NCI-H774 (cell line): ENCODE measurements at regions not wholly inside any gene's neighbourhood (a gene's known extent, or its start where the extent isn't known, plus 50 kb on each side); places are given as distances from the start of the nearest gene placed in this dataset.

Experiments used
- DNase-seq: peaks from one replicate; lab custom pipeline; 2025; lab: John Stamatoyannopoulos, UW

DNA sequence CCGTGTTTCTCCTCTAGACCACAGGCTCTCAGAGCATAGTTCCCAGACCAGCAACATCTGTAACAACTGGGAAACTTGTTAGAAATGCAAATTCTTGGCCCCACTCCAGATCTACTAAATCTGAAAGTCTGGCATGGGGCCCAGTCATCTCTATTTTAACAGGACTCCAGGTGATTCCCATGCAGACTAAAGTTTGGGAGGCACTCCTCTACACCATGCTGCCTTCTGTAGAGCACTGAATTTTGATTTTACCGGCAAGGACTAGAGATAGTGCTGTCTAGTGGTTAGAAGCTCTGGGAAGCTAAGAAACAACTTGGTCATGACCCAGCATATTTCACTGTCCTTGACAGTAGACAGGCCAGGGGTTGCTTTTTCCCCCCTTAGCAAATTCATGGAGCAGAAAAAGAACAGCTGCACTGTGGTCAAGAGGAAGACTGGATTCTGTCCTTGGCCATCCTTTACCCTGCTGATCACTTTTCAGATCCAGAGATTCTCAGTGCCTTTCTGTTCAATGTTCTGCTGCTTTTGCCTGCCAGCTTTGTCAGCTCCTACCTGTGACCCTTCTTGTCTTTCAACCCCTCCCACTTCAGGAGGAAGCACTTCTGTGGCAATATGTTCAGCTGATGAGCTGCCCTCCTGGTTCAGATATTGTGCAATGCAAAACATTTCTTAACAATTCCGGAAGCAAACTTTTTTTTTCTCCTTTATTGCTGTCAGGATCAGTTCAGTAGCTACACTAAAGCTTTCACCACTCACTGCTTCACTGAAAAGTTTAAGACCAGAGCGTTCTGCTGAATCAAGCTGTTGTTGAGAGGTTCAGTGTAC is 133.8 kb upstream of the NUDT4 start:
- no peak for DNase-seq

DNA sequence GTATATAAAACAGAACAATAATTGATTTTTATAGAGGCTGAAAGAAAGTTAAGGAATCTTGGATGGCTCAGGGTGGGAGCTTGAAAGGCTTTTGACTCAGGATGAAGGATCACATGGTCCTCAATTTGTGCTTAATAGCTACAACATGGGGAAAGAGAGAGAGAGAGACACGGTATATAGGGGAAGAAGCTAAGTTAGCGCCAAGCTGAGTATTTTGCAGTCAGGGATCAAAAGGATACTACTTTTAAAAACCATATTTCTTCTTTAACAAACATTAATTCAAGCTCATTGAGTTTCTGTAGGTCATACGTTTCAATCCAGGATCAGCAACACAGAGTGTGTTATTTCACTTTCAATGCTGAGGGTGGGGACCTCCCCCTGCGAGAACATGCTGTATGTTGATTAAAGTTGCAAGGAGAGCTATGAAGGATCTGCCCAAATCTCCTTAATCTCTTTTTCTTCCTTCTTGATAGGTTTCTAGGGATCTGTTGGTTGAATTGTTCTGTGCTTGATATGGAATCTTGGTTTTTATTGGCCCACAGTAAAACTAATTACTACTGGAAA is 133.1 kb upstream of the NUDT4 start:
- DNase-seq = no peak

DNA sequence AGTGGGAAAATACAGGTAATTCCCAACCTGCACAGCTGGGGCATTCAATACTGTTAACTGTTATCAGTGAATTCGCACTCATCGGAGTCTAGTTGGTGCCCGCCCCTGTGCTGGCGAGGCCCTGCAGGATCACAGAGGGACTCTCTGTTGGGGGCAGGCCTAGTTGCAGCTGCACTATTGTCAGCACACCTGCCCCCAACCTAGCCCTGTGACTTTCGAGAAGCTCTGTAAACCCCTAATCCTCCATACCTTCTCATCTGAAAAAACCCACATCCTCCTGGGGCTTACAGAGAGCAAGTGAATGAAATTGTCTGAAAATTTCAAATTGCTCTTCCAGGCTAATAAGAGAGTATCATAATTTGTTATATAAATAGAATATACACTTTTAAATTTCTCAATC is 132.2 kb upstream of the NUDT4 start:
- DNase-seq = no peak

DNA sequence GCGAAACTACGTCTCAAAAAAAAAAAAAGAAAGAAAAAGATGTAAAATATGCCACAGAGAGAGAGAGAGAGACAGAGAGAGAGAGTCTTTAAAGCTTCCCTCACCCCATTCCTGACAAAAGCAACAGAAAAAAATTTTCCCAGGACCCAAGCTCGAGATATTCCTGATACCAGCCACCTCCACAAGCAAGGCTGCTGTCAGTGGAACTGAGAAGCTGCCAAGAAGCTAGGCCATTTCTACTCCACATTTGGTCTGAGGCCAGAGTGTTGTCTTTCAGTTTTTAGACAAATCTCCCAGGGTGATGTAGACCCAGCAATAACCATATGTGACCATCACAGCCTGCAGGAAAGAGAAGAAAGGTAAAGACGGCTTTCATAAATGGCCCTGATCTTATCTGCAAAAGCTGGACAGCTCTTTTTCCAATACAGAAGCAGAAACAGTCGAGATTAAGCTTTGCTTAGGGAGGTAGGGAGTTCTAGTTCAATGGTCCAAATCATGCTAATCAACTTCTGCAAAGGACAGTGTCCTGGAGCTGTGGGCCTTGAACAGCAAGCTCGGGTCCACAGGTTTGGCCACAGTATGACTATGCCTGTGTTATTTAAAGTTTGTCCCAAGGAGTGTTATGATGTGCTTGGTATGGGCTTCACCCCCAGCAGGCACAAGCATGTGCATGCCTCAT is 130.3 kb upstream of the NUDT4 start:
- DNase-seq = no peak

DNA sequence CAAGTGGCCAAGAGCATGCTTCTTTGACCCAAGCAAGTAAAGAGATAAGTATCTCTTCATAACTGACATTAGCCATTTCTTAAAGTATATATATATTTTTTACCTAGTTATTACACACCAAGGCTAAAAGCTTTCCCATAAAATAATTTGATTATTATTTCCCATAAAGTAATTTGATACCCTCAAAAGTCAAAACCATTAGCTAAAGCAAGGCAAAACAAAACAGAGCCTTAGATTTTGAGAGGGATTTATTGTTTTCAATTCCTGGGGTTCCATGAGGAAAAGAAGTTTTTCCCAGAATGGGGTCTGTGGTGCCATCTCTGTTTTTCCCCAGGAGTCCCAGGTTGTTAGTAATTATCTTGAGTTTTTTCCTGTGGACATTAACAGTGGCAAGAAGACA is 125.5 kb upstream of the NUDT4 start:
- no peak for DNase-seq

DNA sequence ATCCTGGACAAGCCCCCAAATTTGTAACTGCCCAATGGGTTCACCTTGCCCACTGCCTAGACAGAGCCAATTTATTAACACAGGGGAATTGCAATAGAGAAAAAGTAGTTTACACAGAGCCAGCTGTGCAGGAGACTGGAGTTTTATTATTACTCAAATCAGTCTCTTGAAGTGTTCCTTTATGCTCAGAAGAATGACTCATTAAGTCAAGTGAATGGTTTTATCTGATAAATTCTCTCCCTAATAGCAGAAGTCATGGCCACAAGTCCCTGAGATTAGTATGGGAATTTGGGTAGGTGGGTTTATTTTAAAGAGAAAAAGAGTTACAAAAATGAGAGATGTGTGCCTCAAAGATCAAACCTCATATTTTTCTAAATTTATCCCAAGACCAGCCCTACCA is 122.8 kb upstream of the NUDT4 start:
- DNase-seq = no peak

DNA sequence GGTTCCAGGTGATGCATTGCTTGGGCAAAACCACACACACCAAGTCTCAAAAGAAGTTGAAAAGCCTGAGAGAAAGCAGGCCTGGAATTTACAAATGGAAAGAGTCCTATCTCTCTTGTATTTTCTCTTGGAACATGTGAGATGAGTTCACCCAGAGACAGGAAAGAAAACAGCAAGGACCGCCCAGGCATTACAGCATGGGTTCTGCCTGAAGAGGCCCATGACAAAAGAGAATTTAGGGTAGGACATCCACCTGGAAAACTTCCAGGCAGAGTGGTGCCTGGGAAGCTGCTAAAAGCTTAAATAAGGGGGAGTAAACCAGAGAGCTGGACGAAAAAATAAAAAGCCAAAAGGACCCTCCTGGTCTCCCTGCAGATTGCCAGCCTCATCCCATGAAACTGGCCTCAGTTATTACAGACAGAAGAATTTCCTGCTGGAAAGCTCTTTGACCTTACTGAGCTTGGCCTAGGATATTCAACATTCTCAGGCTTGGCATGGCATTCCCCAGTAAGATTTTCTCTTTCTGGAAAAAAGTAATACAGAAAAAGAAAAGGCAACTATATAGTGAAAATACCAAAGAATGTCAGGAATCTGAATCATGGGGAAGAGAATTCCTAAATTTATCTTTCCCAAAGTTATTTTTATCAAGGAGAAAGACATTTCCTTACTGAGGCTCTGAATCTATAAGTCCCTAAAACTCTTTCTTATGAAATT is 121.3 kb upstream of the NUDT4 start:
- no peak for DNase-seq

DNA sequence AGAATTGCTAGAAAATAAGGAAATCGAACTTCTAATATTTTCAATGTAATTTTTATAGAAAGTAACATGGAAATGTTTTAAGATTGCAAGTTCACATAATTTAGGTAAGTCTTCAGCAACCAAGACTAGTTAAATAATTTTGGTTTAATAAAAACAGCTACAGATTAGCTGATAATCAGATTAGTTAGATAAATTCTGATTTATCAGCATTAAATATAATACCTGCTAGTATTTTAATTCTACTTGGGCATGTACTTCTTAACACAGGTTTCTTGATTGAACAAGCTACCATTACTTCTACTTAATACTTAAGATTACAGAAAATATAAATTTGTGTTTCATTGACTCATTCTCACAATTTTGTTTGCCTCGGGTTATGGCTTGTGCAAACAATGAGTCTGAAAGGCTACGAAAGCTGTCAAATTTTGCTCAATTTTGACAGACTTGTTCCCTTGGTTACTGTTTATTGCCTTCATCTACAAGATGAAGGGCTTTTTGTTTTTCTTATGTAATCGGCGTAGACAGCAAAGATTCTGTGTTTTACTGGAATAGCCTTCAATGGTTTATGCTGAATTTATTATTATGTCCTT is 116.1 kb upstream of the NUDT4 start:
- DNase-seq = no peak

DNA sequence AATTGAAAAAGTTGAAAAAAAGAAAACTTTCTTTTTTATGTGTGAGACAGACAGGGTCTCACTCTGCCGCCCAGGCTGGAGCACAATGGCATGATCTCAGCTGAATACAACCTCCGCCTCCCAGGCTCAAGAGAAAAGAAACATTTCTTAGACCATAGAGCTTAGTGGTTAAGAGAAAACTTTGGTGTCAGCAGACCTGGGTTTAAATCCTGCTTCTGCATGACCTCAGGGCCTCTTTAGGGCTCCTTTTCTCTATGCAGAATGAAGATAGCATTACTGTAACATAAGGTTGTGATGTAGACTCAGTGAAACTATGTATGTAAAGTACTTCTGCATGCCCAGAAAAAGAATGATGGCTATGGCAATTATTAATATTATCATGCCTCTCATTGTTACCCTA is 104.7 kb upstream of the NUDT4 start:
- DNase-seq = no peak

DNA sequence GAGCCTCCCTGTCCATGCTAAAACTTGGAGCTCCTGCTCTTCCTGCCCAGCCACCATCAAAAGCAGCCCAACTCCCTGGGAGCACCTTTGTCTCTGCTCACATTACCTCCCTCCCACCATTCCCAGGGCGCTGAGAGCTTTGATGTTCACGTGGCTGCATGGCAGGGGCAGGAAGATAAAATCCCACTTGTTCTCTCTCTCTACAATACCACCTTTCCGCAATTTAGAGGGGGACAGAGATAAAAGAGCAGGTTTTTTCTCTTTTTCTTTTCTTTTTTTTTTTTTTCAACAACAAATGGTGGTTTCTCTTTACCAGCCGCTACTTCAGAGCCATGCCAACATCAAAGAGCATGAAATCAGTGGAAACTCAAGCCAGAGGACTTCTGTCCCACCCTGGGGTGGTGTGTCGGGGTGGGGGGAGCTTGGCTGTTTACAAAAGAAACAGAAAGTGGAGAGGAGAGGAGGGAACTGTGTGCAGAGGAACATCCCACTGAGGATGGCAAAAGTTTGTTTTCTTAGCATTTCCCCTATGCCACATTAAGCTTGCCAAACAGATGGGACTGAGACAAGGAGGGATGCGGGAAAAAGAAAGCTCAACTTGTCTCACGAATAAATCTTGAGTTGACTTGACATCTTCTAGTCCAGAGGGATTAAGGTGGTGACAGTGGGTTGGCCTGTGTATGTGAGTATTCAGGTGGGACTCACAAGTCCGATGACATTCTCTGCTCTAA is 103.7 kb upstream of the NUDT4 start:
- no peak for DNase-seq

DNA sequence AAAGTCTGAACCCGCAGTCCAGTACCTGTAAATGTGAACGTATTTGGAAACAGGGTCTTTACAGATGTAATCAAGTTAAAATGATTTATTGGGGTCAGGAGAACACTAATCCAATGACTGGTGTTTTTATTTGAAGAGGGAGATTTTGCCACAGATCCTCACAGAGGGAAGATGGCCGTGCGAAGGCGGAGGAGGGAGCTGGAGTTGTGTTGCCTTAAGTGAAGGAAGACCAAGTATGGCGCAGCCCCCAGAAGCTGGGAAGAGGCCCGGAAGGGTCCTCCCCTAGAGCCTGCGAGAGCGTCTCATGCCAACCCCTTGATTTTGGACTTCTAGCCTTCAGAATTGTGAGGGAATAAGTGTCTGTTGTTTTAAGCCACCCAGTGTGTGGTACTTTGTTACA is 102.8 kb upstream of the NUDT4 start:
- DNase-seq = no peak

DNA sequence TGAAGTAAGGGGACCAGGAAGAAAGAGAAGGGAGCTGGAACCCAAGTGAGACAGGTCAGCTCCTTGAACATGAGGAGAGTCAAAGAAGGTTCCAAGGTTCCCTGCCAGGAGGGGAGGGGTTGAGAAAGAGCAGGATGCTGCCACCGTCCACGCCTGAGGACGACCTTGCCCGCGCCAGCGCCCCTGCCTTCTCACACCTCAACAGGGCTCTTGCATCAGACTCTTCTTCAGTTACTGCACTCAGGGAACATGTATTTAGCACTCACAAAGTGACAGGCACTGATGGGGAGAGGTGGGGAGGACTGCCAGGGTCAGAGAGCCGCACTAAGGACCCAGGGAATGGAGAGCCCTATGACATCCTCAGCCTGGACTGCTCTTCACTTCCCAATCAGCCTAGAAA is 102.1 kb upstream of the NUDT4 start:
- no peak for DNase-seq

DNA sequence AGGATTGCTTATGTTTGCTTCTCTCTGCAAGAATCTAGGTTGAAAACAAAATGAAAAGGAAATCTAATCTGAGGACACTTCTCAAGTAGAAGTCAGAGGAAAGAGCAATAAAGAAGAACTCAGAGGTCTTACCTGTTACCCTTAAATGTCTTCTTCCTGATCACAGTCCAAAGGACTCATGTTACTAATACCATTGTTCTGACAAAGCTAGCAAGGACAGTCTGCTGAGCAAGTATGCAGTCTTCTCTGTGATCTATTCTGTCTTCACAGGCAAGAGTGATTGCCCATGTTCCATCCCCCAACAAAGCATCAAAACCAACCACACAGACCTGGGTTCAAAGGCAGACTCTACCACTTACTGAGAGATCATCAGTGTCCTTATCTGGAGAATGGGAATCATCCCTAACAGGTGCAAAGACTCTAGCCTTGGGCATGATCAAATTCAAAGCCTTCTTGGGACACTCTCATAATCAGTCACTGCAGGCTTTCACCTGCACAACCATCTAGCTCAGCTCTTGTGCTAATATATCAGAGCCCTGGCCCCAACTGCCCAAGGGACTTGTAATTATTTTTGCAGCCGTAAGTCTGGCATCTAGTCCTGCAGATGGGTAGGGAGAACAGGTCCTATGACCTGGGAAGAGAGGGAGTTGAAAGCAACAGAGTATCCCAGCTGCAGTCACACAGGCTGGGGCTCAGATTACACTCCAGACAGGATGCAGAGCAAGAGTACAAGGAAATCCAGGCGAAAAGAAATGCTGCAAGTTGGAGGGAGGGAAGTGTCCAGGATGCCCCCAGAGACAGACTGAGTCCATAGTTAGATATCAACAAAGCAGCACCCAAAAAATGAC is 97.9 kb upstream of the NUDT4 start:
- no peak for DNase-seq

DNA sequence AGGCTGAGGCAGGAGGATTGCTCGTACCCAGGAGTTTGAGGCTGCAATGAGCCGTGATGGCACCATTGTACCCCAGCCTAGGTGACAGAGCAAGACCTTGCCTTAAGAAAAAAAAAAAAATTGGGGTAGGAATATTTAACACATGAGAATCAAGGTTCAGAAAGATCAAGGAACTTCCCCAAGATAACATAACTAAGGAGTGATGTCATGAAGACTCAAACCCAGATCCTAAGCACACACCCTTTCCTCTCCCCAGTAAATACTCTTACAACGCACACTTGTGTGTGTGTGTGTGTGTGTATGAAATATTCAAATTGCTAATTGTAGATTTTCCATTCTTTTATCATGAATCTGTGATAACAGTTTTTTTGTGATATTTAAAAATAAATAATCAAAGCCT is 90.6 kb upstream of the NUDT4 start:
- DNase-seq = no peak

DNA sequence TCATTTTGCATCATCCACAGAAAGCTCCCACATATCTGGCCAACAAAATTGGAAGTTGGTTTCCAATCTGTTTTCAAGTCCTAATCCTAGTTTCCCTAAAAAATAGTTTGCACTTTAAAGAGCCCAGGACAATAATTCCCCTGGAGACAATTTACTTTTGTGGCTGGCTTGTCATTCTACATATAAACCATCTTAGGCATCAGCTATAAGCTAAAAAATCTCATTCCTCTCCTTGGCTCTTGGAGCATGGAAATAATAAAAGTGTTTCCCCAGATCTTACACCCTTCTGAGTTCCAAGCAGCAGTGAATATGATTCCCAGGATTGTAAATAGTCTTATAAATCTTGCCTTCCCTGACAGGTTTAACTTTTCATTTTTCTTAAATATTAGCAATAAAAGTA is 89.1 kb upstream of the NUDT4 start:
- DNase-seq = no peak

DNA sequence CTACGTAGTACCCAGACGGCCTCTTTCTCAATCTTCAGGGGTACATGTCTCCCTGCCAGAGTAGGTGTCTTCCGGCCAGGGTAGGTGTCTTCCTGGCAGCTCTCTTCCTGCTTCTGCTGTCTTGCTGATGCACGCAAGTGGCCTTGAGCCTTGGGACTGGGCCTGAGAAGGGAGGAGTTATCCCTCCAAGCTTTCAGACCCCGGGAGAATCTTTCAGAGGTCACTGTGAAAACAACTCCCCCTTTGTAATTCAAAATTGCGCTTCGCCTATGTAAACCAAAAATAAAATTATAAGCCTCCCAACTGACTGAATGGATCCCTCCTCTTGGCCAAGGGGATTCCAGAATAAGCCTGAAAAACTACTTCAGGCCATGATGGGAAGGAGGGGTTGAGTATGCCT is 87.3 kb upstream of the NUDT4 start:
- DNase-seq = no peak

DNA sequence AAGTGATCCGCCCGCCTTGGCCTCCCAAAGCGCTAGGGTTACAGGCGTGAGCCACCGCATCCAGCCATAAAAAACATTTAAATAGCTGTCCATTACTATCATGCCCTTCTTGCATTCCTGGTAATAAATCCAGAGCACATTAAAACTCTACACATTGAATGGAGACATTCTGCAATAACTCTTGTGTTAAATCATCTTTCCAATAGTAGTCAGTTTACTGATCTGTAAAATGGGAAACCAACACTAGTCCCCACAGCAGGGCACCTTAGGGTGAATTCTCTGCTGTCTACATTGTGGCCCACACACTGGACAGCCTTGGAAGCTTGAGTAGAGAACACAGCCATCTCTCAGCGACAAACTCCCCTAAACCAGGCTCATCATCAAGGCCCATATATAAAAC is 85.5 kb upstream of the NUDT4 start:
- no peak for DNase-seq

DNA sequence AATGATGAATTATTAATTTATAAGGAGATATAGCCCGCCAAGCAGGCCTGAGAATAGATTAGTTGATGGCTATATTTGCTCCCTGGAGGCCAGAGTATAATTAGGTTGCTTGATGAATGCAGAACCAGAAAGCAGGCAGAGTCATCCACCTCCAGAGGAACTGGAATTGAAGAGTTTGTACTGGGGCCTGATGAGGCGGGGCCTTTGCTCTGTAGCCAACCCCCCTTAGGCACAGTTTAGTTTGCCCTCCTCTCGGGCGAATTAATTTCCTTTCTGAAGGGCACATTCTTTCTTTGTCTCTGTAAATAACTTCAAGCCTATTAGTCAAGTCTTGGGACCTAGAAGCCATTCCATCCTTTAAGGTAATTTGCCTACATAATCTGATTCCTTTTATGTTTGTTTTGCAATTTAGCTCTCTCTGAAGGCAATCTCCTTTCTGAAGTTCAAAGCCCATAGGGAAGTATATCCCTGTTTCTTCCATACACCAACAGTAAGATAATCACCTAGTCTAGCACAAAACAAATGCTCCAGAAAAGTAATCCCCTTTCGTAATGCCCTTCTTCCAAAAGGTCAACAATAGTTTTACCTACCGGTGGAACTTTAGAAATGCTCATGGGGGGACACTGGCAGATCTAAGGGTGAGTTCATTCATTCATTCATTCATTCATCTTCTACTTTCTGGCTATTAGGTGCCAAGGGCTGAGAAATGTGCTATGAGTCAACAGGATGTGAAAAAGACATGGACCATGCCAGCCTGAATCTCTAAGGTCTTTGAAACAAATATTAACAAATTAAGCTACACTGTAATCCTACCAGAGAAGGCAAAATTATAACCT is 84.8 kb upstream of the NUDT4 start:
- DNase-seq = no peak

DNA sequence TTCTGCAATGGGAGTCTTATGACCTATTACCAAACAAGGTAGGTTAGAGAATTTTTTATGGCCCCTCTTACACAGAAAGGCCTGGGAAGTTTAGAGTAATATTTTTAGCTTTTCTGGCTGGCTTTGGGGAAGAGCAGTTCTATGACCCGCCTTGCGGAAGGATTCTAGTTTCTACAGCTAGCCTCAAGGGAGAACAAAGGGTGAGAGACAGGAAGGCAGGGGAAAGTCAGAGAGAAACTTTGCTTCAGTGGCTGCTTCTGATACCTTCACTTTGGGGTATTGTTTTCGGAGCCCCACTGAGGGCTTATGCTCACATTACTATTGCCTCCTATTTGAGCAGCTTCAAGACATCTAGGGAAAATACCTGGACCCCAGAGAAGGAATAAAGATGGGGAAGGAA is 80.7 kb upstream of the NUDT4 start:
- no peak for DNase-seq

DNA sequence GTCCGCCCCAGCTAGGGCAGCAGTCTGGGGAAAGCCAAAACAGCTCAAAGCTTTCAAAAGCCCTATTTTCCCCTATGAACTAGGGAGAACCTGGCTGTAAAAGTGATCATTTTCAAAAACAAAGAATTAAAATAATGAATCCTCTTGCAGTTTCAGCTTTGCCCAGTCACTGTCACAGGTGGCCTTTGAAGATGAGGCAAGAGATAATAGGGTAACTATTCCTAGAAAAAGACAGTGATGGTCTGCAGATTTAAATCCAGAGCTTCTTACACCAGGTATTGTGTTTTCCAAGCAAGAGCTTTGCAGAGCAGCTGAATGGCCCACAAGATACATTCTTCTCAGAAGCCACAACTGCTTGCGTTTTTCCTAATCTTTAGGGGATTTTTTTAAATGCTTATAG is 80.2 kb upstream of the NUDT4 start:
- no peak for DNase-seq
